Omental fat pad (tissue), 3 donors: ENCODE measurements at regions not wholly inside any gene's neighbourhood (a gene's known extent, or its start where the extent isn't known, plus 50 kb on each side); places are given as distances from the start of the nearest gene placed in this dataset.

ENCODE experiments used
- ATAC-seq: fragments of 150-250 bp; one replicate; pipeline ENCODE4 v1.9.1; 2016; ENCODE audit warnings: mild to moderate bottlenecking, moderate library complexity; ENCODE audit not compliant: low FRiP score
- DNase-seq: peaks from one replicate; pipeline ENCODE4 v3.0.0-alpha.2; 2019; ENCODE audit warnings: low spot score
- TF ChIP-seq, protein P1 (sequence below), 3 donors: fragments of 450-650 bp; IDR thresholded peaks; one replicate each; pipeline ENCODE4 v1.5.1; 2016 to 2017; ENCODE audit warnings: antibody characterized with exemption in 3 of 3, mild to moderate bottlenecking in 3 of 3, moderate library complexity in 2 of 3

DNA sequence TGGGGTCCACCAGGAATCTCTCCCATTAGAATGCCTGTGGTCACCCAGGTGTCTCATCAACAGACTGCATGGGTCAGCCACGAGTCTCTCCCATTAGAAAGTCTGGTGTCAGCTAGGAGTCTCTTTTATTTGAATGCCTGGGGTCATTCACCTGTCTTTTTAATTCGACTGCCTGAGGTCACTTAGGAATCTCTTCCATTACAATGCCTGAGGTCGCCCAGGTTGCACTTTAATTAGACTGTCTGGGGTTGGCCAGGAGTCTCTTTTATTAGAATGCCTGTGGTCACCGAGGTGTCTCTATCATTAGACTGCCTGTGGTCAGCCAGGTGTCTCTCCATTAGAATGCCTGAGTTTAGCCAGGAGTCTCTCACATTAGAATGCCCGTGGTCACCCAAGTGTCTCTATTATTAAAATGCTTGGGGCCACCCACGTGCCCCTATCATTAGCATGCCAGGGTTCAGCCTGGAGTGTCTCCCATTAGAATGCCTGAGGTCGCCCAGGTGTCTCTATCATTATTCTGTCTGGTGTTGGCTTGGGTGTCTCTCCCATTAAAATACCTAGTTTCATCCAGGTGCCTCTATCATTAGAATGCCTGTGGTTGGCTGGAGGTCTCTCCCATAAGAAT is 1474.3 kb downstream of the UQCRFS1 start:
- no peak for ATAC-seq
- no peak for DNase-seq
- TF ChIP-seq, protein P1, sequence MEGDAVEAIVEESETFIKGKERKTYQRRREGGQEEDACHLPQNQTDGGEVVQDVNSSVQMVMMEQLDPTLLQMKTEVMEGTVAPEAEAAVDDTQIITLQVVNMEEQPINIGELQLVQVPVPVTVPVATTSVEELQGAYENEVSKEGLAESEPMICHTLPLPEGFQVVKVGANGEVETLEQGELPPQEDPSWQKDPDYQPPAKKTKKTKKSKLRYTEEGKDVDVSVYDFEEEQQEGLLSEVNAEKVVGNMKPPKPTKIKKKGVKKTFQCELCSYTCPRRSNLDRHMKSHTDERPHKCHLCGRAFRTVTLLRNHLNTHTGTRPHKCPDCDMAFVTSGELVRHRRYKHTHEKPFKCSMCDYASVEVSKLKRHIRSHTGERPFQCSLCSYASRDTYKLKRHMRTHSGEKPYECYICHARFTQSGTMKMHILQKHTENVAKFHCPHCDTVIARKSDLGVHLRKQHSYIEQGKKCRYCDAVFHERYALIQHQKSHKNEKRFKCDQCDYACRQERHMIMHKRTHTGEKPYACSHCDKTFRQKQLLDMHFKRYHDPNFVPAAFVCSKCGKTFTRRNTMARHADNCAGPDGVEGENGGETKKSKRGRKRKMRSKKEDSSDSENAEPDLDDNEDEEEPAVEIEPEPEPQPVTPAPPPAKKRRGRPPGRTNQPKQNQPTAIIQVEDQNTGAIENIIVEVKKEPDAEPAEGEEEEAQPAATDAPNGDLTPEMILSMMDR (IDR thresholded peaks at IDR 0.05), result no peak

DNA sequence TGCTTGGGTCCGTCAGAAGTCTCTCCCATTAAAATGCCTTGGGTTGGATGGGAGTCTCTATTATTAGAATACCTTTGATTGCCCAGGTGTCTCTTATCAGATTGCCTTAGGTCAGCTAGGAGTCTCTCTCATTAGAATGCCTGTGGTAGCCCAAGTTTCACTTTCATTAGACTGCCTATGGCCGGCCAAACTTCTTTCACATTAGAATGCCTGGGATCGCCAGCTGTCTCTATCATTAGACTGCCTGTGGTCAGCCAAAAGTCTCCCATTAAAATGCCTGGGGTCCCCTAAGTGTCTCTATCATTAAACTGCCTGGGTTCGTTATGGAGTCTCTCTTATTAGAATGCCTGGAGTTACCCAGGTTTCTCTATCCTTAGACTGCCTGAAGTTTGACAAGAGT is 1476.7 kb downstream of the UQCRFS1 start:
- TF ChIP-seq, protein P1 (IDR thresholded peaks at IDR 0.05), result no peak

DNA sequence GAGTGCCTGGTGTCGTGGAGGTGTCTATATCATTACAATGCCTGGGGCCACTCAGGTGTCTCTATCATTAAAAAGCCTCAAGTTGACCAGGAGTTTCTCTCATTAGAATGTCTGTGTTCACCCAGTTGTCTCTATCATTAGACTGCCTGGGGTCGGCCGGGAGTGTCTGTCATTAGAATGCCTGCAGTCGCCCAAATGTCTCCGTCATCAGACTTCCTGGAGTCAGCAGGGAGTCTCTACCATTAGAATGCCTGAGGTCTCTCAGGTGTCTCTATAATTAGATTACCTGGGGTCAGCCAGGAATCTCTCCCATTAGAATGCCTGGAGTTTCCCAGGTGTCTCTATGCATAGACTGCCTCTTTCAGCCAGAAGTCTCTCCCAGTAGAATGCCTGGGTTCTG is 1477.6 kb downstream of the UQCRFS1 start:
- TF ChIP-seq, protein P1 (IDR thresholded peaks at IDR 0.05), result no peak
- DNase-seq (no peak), ATAC-seq (no peak)

More for the DNA sequence above, 1476.7 kb downstream of the UQCRFS1 start:
- no peak for ATAC-seq
- no peak for DNase-seq

DNA sequence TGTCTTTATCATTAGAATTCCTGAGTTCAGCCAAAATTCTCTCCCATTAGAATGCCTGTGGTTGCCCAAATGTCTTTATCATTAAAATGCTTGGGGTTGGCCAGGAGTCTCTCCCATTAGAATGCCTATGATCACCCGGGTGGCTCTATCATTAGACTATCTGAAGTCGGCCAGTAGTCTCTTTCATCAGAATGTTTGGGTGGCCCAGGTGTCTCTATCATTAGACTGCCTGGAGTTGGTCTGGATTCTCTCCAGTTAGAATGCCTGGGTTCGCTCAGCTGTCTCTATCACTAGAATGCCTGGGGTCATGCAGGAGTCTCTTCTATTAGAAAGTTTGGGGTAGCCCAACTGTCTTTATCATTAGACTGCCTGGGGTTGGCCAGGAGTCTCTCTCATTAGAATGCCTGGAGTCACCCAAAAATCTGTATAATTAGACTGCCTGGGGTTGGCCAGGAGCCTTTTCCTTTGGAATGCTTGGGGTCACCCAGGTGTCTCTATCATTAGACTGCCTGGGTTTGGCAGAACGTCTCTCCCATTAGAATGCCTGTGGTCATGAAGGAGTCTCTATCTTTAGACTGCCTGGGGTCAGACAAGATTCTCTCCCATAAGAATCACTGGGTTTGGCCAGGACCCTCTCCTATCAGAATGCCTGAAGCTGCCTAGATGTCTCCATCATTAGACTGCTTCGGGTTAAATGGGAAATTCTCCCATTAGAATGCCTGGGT is 1478.3 kb downstream of the UQCRFS1 start:
- TF ChIP-seq, protein P1 (IDR thresholded peaks at IDR 0.05), result no peak
- DNase-seq, result no peak
- no peak for ATAC-seq

DNA sequence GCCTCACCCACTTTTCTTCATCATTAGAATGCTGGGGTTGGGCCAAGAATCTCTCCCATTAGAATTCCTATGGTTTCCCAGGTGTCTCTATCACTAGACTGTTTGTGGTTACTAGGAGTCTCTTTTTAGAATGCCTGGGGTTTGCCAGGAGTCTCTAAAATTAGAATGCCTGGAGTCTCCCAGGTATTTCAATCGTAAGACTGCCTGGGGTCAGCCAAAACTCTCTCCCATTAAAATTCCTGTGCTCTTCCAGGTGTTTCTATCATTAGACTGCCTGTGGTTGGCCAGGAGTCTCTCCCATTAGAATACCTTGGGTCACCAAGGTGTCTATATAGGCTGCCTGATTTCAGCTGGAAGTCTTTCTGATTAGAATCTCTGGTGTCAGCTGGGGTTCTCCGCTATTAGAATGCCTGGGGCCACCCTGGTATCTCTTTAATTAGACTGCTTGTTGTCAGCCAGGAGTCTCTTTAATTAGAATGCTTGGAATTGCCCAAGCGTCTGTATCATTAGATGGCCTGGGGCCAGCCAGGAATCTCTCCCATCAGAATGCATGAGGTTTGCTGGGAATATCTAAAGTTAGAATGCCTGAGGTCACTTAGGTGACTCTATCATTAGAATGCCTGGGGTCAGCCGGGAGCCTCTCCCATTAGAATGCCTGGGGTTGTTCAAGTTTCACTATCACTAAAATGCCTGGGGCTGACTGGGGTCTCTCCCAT is 1479.2 kb downstream of the UQCRFS1 start:
- ATAC-seq, result no peak
- TF ChIP-seq, protein P1 (IDR thresholded peaks at IDR 0.05), result no peak
- no peak for DNase-seq

DNA sequence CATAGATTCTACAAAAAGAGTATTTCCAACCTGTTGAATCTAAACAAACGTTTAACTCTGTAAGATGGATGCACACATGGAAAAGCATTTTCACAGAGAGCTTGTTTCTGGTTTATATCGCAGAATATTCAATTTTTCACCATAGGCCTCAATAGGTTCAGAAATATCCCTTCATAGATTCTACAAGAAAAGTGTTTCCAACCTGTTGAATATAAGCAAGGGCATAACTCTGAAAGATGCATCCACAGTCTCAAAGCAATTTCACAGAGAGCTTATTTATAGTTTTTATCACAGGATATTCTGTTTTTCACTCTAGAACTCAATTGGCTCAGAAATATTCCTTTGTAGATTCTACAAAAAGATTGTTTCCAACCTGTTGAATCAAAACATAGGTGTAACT is 1483.6 kb downstream of the UQCRFS1 start:
- no peak for ATAC-seq
- no peak for DNase-seq
- TF ChIP-seq, protein P1 (IDR thresholded peaks at IDR 0.05), result no peak
